Gastroesophageal sphincter (tissue), 3 donors: ENCODE measurements at regions not wholly inside any gene's neighbourhood (a gene's known extent, or its start where the extent isn't known, plus 50 kb on each side); places are given as distances from the start of the nearest gene placed in this dataset.

Experiments used
- CTCF ChIP-seq, 4 experiments: fragments of 200-600 bp in 2 of 4; fragments of 450-650 bp in 2 of 4; sonication (generic) in 1 of 4; IDR thresholded peaks; one replicate each; pipeline ENCODE4 v1.5.1; 2017 to 2019; ENCODE audit warnings: antibody characterized with exemption in 4 of 4, mild to moderate bottlenecking in 2 of 4, moderate library complexity in 2 of 4
- POLR2A ChIP-seq, 2 donors: fragments of 450-650 bp; IDR thresholded peaks; one replicate each; pipeline ENCODE4 v1.6.1; 2017; ENCODE audit warnings: antibody characterized with exemption in 2 of 2, mild to moderate bottlenecking in 2 of 2, moderate library complexity in 1 of 2
- POLR2AphosphoS5 ChIP-seq: sonication (generic); formaldehyde crosslinking; IDR thresholded peaks from one replicate; pipeline ENCODE4 v1.6.1; 2017; ENCODE audit warnings: antibody characterized with exemption

- no peak for TF ChIP-seq POLR2A (IDR thresholded peaks at IDR 0.05)
- TF ChIP-seq CTCF (IDR thresholded peaks at IDR 0.05): no peak
- no peak for TF ChIP-seq POLR2AphosphoS5
Measured at GRCh38 chrX:23494741-23495140, 160.1 kb downstream of the PTCHD1 start.
